Inferior parietal cortex (tissue), 1 donor: ENCODE measurements at regions not wholly inside any gene's neighbourhood (a gene's known extent, or its start where the extent isn't known, plus 50 kb on each side); places are given as distances from the start of the nearest gene placed in this dataset.
"Not testable (repeated sequence)": the region's sequence is repeated elsewhere in the genome, so short reads cannot be mapped to it uniquely, and the experiment has no call there.

Experiments used
- DNase-seq: peaks from one replicate; pipeline ENCODE4 v3.0.0-alpha.2; 2016; ENCODE audit errors: extremely low spot score

DNA sequence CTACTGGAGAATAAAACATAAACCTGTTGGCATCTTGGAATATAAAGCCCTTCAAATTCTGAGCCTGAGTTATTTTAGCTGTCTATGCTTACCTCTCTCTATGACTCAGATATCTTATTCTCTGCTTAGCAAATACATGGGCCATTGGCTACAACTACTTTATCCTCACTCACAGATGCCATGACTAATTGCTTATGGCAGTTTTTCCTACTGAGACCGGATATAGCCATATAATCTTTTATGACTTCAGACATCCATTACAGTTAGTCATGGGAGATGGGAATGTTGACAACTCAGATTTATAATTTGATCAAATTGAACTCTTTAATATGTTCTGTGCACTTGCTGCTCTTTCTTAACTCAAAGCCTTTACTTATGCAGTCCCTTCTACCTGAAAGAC is 502.4 kb upstream of the ATP2B1 start:
- DNase-seq: no peak

DNA sequence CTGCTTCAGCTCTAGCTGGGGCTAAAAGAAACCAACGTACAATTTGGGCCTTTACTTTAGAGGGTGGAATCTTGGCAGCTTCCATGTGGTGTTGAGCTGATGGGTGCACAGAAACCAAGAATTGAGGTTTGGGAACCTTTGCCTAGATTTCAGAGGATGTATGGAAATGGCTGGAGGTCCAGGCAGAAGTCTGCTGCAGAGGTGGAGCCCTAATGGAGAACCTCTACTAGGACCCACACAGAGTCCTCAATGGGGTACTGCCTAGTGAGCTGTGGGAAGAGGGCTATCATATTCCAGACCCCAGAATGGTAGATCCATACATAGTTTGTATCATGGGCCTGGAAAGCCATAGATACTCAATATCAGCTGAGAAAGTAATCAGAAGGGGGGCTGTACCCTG is 500.4 kb upstream of the ATP2B1 start:
- DNase-seq: no peak

DNA sequence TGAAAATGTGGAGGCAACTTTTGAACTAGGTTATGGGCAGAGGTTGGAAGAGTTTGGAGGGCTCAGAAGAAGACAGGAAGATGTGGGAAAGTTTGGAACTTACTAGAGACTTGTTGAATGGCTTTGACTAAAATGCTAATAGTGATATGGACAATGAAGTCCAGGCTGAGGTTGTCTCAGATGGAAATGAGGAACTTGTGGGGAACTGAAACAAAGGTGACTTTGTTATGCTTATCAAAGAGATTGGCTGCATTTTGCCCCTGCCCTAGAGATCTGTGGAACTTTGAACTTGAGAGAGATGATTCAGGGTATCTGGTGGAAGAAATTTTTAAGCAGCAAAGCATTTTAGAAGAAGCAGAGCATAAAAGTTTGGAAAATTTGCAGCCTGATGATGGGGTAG is 499.7 kb upstream of the ATP2B1 start:
- DNase-seq: not testable (repeated sequence)

DNA sequence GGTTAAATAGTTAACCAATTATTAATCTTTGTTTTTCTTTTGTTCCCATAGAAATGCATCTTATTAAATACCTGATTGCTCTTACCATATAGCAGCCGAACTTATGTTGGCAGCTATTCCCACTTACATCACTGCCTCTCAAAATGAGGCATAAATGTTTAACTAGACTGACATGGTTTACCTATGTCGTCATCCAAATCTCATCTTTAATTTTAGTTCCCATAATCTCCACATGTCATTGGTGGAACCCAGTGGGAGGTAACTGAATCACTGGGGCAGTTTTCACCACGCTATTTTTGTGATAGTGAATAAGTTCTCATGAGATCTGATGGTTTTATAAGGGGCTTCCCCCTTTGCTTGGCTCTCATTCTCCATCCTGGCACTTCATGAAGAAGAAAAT is 499.2 kb upstream of the ATP2B1 start:
- no peak for DNase-seq

DNA sequence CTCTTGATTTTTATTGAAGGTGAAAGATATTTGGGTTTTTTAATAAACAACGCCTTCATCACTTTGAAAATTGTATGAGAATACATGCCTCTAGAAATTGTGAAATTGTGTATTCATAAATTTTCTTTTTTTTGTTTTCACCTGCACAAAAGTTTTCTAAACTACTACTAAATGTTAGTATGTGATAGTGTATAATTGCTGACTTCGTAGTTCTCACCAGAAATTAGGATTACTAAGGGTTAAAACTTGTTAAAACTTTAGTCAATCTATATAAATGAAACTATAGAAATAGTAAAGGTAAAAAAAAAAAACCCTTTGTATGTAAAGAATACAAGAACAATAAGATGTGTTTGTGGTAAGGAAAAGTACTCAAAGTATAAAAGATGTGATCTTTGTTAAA is 496.5 kb upstream of the ATP2B1 start:
- no peak for DNase-seq

DNA sequence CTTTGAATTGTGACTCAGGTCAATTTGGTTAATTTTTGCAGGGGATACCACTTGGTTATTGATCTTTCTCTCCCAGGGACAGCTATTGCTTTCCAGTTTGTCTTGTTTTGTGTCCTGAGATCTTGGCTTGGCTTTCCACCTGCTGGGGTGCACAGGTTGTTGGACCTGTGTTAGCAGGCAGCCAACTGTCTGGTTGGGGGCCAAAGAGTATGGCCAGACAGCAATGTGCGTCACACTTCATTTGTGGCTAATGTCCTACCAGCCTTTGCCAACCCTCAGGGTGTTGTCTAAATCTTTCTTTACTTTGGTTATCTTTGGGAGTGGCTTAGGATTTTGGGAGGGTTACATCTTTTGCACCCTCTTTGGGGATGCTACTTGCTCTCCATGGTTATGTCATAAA is 494.9 kb upstream of the ATP2B1 start:
- no peak for DNase-seq

DNA sequence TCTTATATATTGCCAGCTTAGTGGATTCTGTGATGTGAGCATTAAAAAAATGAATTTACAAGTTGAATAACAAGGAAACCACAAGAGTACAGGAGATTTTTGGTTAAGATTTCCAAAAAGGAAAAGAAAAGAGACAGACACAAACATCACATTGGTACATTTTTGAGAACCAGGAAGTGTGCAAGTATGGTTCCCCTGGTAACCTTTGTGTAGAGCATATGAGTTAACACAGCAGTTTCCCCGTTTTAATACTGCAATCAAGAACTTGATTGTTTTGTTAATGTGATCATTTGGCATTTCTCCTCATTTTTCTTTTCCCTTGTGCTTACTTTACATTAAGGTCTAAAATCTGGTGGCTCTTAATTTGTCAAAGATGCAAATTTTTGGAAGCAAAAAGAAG is 490.4 kb upstream of the ATP2B1 start:
- DNase-seq: no peak

DNA sequence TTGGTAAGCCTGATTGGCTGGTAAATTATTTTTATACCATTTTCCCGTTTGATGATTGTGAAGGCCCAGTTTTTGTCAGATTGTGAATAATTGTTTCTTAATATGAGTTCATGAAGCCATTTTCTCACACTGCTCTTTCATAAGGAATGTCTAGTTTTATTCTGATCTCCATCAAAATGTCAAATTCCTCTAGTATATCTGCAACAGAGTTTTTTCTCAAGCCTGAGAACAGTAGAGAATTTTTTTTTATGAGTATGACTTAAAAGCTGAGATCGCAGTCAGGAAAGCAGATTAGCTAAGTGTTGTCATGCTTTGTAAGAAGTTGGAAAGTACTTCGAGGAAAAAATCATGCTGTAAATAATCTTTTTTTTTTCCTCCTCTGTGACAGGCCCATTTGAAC is 484.9 kb upstream of the ATP2B1 start:
- no peak for DNase-seq

DNA sequence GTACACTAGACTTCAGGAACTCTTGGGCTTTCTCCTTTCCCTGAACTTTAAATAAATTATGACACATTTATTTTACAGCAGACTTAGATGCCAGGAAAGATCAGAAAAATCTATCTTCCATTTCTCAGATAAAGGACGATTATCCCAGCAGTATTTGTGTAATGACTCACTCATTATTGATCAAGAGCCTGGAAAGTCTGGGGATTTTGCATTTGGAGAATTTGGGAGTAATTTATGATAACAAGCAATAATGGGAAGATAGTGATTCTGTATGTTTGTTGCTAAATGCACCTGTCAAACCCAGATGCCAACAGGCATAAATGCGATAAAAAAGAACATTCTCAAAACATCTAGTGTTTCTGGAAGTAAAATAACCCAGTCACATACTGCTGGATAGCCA is 480.2 kb upstream of the ATP2B1 start:
- DNase-seq: no peak

DNA sequence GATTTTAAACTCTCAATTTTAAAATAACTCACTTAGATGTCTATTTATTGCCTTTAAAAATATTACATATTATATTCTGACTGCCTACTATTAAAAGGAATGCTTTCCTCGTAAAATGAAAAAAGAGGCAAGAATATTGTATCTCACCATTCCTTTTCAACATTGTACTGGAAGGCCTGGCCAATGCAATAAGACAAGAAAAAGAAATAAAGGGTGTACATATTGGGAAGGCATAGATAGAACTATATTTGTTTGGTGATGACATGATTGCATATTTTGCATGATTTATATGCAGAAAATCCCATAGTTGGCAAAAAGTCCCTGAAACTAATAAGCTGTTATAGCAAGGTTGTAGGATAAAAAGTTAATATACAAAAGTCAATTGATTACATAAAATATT is 474.6 kb upstream of the ATP2B1 start:
- no peak for DNase-seq

DNA sequence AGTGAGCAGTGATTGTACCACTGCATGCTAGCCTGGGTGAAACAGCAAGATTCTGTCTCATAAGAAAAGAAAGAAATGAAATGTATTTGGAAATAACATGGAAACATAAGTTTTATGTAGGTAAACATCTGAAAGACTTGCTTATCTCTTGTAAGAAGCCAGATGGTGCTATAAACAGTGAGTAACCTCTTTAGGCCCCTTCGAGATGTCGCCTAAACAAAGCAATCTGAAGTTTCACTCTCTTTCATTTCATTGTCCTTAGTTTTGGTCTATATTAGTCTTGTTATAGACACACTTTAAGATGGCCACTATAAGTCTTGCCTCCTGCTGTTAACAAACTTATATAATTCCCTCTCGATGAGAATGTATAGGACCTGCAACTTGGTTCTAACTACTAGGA is 472.6 kb upstream of the ATP2B1 start:
- DNase-seq: no peak

DNA sequence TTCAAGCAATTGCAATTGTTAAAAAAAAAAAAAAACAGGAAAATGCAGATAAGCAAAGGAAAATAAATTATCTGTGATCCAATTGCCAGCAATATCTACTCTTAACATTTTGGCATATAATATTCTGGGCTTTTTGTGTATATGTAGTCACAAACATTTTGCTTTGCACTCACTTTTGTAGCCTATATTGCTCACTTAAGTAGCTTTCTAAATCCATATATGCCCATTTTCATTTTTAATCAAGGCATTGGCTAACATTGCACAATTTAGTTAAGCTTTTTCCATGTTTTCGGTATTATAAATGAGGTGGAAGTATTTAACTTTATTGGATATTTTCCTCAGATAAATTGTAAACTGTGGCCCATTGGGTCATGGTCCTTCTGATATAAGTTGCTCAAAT is 466.3 kb upstream of the ATP2B1 start:
- no peak for DNase-seq

DNA sequence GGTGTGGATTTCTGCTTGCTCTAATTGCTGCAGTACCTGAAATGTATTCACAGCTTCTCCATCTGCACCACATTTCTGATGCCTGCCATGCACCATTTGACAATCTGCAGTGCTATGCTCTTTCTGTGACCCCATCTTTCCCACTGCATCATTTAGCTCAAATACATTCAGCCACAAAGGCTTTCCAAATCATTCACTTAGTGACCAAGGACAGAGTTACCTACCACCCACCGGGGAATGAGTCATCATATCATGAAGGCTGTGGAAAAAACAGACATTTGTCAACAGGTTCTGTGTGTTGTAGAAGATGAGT is 465.5 kb upstream of the ATP2B1 start:
- DNase-seq: peak; percentile 34

DNA sequence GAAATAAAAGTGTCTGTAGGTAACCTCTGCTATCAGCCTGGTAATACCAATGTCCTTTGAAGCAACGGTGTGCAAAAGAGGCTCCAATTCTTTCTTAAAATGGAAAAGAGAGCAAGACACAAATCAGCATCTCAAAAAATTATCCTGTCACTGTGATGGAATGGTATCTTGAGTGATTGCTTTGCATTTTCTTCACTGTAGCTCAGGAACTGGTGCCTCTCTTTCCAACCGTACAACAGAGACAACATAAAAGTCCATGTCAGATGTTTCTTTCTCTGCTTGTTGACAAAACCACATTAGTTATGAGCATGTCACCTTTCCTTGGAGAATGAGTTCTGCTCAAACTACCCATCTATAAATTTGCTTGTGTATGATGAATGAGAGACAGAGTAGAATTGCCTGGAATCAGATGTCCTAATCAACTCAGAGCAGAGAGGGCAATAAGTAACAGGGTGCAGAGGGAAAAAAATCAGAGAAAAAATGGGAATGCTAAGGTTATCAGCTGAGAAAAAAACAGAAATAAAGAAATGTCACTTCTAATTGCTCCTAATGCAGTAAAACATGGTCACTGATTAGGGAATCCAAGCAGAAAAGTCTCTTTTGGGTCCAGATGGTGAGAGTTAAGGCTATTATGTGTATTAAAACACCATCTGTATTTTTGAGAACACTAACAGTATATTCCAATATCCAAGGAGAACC is 465.0 kb upstream of the ATP2B1 start:
- no peak for DNase-seq

DNA sequence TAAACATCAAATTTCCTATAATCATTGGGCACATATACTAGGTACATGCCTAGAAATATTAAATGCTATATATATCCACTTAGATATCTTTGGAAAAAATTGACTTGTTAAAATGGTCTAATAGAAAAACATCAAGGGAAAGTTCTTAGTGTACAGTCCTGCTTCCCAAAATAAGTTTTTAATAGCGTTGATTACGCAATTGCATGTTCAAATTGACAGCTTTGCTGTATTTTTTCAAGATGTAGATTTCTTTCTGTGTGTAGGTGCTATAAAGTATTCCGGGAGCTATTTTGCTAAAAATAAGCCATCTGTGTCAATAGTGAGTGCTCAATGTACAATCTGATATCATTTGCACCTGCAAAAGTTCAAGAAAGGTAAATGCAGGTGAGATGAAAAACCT is 463.9 kb upstream of the ATP2B1 start:
- DNase-seq: no peak

DNA sequence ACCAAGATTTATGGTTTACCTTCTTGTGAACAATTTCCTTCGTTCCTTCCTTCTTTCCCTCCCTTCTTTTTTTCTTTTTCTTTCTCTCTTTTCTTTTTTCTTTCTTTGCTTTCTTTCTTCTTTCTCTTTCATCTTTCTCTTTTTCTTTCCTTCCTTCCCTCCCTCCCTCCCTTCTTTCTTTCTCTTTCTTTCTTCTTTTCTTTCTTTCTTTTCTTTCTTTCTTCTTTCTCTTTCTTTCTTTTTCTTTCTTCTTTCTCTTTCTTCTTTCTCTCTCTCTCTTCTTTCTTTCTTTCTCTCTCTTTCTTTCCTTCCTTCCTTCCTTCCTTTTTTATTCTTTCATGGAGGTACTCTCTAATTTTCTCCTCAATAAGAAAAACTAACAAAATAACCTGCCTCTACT is 462.1 kb upstream of the ATP2B1 start:
- no peak for DNase-seq

DNA sequence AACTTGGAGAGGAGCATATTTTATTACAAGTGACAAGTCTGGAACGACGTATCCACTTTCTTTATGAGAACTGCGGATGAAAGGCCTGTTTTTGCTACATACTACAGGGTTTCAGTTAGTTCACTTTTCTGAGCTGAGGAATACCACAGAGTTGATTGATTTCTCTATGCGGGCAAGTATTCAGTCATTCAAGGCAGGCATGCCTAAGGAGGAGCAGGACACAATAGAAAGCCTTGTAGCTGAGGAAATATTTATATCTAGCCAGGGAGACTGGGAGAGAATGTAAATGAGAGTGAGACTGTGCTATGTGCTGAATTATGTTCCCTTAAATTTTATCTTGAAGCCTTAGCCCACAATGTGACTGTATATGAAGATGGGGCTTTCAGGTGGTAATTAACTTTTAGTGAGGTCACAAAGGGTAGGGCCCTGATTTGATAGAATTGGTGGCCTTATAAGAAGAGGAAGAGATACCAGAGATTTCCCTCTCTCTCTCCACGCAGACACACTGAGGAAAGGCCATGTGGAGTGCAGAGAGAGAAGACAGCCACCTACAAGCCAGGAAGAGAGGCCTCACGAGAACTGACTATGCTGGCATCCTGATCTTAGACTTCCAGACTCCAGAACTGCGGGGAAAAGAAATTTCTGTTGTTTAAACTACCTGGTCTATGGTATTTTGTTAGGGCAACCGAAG is 459.0 kb upstream of the ATP2B1 start:
- DNase-seq: no peak

DNA sequence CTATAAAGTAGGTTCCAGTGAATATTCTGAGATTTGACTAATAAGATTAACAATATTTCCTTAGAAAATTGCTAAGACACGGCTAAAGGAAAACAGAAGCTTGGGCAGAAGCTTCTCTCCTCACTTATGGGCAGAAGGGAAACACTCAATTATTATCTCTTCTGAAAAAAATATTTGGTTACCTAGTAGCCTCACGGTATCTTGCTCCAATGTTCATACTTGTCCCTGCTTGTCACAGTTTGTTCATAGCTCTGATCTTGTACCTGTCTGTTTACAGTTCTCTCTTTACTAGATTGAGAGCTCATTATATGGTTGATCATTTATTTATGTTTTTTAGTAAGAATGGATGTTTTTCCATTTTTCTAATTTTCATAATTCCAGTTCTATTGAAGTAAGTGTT is 458.0 kb upstream of the ATP2B1 start:
- DNase-seq: no peak

DNA sequence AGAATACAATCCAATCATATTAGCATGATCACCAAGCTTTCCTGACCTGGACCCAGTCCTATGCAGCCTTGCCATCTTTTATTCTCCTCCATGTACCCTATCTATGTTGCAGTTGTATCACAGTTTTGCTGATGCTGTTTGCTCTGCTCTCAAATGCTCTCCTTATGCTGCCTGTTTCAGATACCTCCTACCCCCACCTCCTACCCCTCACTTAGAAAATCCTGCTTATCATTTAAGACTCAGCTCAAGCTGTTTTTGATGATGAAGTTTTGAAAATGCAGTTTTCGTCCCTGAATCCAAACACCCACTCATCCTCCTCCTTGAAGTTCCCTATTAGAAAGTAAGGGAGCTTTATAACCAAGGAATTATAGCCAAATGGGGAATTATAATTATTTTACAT is 457.4 kb upstream of the ATP2B1 start:
- DNase-seq: no peak

DNA sequence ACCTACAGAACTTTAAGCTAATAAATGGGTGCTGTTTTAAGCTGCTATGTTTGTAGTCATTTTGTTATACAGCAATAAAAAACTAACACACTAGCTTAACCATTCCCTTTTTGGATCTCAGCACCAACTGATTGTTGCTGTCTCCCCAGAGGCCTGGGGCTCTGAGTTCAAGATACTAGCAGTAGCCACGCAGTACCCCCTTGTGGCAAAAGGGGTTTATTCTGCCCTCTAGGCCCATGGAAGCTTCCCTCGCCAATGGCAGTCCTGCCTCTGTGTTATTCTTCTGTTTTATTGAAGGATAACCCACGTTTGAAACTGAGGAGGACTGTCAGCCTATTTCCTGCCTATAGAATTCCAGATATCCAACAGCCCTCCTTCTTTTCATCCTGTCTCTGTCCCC is 455.3 kb upstream of the ATP2B1 start:
- DNase-seq: no peak

DNA sequence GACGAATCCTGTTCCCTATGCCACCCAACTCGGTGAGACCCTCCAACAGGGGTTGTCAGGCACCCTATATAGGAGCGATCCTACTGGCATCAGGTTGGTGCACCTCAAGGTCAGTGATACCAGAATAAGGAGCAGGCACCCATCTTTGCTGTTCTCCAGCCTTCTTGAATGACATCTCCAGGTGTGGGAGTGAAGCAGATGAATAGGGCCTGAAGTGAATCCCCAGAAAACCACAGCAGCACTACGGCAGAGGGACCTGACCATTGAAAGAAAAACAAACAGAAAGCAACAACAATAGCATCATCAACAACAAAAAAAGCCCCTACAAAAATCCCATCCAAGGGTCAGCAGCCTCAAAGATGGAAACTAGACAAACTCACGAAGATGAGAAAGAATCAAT is 445.2 kb upstream of the ATP2B1 start:
- DNase-seq: no peak

DNA sequence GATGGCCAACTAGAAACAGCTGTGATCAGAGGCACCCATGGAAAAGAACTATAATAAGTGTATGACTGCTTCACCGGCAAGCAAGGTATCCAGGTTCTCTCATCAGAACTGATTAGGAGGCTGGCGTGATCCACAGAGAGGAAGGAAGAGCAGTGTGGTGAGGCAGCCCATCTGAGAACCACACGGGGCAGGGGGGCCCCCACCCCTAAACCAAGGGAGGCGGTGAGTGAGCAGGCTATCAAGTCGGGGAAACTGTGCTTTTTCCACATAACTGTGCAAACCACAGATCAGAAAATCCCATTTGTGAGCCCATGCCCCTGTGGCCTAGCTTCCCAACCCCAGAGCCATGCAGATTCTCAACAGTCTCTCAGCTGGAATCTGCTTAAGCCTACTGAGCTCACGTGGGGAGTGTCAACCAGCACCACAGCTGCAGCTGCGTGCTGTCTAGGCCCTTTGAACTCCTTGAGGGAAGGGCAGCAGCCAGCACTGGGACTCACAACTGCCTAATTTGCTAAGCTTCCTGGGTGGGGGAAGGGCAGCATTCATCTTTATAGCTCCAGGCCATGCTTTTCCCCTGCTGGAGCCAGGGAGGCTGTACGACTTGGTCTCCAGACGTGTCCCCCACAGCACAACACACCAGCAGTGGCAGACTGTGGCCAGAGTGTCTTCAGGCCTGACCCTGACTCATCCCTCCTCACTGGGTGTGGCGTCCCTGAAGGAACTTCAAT is 444.4 kb upstream of the ATP2B1 start:
- DNase-seq: no peak

DNA sequence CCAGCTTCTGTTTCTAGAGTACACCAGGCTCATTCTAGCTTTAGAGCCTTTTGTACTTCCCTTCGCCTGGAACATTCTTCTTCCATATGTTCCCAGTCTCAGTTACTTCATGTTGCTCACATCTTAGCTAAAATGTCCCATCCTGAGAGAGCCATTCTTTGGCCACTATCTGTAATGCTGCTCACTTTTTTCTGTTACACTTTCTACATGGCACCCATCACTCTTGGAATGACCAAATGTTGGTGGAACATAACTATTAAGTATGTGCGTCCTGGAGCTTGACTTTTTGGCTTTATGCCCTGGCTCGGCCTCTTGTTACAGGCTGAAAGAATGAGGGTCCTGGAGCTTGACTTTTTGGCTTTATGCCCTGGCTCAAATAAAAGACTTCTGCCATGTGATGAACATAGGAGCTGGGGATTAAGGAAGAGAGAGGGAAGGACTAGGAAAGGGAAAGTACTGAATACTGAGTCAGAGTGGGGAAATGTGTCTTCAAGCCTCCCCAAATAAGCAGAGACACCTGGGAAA is 442.9 kb upstream of the ATP2B1 start:
- DNase-seq: no peak
